GM18505 (cell line): ENCODE measurements at regions not wholly inside any gene's neighbourhood (a gene's known extent, or its start where the extent isn't known, plus 50 kb on each side); places are given as distances from the start of the nearest gene placed in this dataset.
"Not testable (repeated sequence)": the region's sequence is repeated elsewhere in the genome, so short reads cannot be mapped to it uniquely, and the experiment has no call there.

ENCODE experiments used
- ATAC-seq: cut with Tn5 transposase; IDR thresholded peaks from one replicate; pipeline ENCODE4 v1.9.1; 2021; ENCODE audit not compliant: unreplicated experiment
- POLR2A ChIP-seq: IDR thresholded peaks from 4 replicates; pipeline ENCODE4 v1.6.1; 2011; ENCODE audit warnings: borderline replicate concordance; ENCODE audit not compliant: insufficient read depth, insufficient read length; ENCODE audit errors: extremely low read depth

DNA sequence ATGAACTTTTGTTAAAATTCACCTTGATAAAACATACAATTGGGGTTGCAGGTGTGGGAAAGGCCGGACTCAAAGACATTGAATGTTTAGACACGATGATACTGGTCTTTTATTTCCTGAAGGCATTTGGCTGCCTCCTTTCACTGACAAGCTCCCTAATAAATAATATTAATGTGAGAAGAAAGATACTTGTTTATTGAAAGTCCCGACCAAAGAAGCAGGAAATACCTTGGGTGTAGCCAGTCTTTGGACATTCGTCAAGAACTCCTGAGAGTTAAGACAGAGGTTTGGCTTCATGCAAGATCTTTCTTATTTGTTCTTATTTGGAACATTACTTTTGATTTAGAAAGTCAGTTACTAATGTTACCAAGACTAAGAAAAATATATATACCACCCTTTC is 1133.8 kb upstream of the SEL1L start:
- ATAC-seq, result no peak
- no peak for TF ChIP-seq POLR2A

DNA sequence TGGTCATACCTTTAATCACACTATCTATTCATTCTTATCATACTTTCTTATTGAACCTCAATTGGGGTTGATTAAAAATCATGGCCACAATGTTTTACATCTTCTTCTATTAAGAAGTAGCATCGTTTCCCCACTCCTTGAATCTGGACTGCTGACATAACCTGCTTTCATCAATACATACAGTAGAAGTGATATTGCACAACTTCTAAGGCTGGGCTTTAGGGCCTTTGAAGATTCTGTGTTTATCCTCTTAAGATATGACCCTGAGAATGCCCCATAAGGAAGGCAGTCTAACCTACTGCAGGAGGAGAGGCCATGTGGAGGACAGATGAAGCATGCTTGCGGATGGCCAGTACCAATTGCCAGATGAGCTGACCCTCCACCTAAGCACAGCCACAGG is 1142.8 kb upstream of the SEL1L start:
- ATAC-seq, result no peak
- no peak for TF ChIP-seq POLR2A

DNA sequence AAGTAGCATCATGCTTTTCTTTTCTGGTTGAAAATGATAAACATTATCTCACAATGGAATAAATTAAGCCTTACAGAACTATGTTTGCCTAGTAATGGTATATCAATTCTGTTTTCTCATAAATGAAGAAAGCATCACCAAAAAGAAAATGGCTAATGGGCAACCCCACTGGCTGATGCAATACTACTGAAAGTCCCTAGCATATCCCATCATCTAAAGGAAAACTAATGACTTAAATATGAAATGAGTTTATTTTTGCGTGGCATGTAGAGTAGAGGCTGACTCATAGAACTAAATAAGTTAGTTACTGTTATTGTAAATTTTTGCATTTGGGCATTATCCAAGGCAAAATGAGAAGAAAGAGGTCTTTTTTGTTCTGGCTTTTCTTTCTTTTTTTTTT is 1156.3 kb upstream of the SEL1L start:
- TF ChIP-seq POLR2A, result no peak
- no peak for ATAC-seq

DNA sequence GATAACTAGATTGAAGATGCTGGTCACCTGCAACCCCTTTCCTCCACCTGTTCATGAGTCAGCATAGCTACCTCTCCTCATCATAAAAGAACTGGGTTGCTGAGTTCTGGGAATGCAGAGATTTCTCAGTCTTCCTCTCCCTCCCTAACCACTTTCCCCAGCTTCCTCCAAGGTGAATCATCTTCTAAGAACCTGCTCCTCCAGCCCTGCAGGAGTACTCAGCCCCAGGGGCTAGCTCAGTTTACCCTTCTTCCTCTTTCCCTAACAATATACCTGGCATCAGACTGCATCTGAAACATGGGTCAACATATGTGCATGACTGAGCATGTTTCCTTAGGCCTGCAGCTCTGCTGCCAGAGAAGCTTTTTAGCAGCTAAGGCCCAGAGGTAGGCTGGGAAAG is 1157.5 kb upstream of the SEL1L start:
- ATAC-seq, result not testable (repeated sequence)

DNA sequence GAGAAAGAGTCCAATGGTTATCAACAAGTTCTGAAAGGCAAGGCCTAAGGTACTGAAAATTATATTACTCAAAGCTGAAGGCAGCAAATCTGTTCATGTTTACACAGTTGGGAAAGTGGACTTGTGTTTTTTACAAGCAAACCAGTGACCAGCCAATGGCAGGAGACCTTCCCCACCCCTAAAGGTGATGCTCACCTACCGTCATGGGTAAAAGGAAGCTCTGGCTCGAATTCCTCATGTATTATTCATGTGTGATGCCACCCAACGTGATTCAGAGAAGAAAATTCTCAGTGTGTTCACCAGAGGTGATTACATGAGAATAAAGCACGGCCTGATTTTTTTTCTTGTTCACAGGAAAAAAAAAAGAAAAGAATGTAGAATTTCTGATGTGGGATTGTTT is 1161.2 kb upstream of the SEL1L start:
- TF ChIP-seq POLR2A, result no peak
- ATAC-seq, result no peak

DNA sequence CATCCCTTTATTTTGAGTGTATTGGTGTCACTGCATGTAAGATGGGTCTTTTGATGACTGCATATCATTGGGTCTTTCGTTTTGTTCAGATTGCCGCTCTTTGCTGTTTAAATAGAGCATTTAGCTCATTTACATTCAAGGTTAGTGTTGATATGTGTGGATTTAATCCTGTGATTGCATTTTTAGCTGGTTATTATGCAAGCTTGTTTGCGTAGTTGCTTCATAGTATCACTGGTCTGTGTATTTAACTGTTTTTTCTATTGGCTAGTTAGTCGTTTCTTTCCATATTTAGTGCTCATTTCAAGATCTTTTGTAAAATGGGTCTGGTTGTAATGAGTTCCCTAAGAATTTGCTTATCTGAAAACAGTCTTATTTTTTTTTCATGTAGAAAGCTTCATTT is 1170.6 kb upstream of the SEL1L start:
- no peak for ATAC-seq
- no peak for TF ChIP-seq POLR2A

DNA sequence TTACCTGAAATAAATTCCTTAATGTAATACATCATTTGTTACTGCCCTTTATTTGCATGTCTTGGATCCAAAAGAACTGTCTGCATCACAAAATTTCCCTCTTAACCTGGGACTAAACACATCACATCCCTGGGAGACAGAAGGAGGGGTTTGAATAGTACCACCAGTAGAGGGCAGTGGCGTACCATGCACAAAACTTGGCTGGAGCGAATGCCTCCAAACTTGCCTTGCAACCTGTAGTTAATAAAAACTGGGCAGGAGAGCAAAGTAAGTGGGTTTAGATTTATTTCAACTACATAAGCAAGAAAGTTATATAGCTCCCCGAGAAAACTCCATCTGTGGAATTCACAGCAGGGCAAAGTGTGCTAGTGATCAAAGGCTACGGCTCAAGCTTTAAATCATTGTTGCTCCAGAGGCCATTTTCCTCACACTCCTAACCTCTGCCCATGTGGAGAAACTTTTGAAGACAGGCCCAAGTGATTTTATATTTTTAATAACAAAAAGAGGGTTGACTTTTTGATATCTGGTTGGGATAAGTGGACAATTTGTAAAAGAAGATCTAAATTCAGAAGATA is 1176.7 kb upstream of the SEL1L start:
- no peak for TF ChIP-seq POLR2A
- peak; percentile 70 for ATAC-seq

DNA sequence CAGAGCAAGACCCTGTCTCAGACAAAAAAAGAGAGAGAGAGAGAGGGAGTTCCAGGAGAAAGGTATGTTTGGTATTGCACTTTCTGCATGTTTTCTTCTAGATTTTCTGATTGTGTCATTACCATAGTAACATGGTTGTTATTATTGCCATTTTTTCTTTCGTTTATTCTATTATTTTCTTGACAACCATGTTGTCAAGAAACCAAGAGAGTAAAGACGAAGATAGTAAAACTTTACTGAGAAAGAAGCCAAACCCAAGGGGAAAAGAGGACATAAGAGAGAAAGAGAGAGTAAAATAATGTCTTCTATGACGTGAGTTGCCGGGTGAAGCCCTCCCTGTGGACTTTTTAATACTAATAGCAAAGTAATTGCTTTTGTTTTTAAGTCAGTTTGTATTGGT is 1186.0 kb upstream of the SEL1L start:
- TF ChIP-seq POLR2A, result no peak
- no peak for ATAC-seq

DNA sequence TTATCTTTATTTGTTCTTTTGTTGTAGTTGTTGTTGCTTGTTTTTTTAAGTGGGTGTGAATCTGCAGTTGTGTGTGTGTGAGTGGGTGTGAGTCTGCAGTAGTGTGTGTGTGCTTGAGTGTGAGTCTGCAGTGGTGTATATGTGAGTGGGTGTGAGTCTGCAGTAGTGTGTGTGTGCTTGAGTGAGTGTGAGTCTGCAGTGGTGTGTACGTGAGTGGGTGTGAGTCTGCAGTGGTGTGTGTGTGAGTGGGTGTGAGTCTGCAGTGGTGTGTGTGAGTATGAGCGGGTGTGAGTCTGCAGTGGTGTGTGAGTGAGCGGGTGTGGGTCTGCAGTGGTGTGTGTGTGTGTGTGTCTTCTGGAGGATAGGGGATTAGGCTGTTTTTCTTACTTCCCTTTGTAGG is 1186.8 kb upstream of the SEL1L start:
- TF ChIP-seq POLR2A, result no peak
- no peak for ATAC-seq

DNA sequence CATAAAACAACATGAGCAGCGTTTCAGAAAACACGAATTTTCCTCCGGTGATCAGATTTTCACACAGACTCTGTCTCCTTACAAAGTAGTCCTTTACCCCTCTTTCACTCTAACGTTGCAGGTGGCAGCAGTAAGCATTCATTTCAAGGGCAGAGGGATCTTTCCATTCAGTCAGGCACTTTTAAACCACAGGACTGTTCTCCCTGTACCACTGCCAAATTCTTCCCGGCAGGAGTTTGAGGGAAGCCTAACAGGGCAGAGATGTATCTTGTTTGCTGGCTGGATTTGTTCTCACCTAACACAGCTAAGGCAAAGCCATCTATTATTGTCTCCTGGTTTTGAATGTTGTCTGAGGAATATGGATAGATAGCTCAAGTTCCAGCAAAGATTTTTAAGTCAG is 1187.3 kb upstream of the SEL1L start:
- no peak for ATAC-seq
- TF ChIP-seq POLR2A, result no peak

DNA sequence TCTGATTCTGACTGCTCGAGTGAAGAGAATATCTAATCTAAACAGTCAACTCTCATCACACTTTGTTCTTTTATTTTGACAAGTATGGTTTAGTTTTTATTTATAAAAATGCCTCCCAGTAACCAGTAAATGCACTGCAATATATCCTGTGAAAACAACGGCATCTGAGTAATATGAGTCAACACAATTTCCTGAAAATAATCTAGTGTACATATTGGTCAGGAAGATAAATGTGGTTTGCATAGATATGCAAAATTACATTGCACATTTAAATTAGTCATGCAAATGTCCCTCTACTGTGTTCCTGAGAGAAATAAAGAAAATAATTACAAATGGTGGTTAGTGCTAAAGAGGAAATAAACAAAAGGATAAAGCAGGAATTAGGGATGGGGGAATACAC is 1190.7 kb upstream of the SEL1L start:
- ATAC-seq, result no peak

DNA sequence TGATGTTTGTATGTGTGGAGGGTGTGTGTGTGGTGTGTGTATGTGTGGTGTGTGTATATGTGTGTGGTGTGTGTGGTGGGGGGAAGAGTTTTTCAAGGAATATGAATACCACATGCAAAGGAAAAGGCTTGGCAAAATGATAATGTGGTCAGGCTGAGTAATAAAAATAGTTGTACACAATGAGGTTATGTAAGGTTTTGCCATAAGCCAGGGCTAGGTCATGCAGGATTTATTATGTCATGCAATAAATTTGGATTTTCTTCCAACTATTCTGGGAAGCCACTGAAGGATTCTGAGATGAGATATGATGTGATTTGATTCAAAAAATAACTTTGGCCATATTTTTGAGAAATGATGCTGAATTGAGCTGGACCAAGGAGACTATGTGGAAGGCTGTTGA is 1191.6 kb upstream of the SEL1L start:
- ATAC-seq, result no peak
- TF ChIP-seq POLR2A, result no peak

More for the DNA sequence above, 1190.7 kb upstream of the SEL1L start:
- TF ChIP-seq POLR2A, result no peak

DNA sequence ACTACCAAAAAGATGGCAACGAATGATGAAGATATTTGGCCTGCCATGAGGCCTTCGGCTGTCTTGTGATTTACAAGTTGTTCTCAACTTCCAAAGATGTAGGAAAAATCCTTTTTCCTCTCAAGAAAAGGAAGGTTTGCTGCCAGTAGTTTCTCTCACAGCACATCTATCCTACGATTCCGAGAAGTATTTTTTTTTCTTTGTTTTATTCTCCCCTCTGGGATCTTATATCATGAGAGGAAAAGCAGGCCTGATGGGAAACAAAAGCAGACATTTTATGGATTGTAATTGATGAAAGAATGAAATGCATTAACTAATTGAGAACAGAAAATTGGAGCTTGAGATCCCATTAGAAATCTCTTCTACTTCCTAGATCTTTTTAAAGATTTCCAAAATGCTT is 1197.9 kb upstream of the SEL1L start:
- no peak for ATAC-seq

DNA sequence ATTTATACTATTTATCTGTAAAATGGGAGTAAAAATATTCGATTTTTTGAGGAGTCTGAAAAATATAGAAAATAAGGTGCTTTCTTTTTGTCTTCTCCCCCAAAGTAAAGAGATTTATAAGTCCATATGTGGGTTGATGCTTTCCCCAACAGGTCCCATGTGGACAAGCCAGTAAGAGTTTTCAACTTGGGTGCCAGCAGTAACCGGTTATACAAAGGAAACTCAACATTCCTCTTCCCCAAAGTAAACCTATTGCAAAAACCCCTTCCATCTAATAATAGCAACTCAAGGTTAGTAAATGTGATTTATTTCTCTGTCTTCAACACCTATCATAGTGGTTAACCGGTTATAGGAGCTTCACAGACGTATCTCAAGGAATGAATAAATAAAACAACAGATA is 1206.9 kb upstream of the SEL1L start:
- ATAC-seq, result no peak
- no peak for TF ChIP-seq POLR2A

More for the DNA sequence above, 1197.9 kb upstream of the SEL1L start:
- no peak for TF ChIP-seq POLR2A

DNA sequence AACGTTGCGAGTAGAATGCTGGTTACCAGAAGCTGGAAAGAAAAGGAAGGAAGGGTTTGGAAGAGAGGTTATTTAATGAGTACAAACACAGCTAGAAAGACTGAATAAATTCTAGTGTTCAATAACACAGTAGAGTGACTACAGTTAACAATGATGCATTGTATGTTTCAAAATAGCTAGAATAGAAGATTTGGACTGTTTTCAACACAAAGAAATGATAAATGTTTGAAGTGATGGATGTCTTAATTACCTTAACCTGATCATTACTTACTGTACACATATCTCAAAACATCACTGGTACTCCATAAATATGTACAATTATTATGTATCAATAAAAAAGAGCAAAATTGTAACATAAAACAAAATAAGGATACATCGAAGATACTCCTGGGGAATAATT is 1221.8 kb upstream of the SEL1L start:
- no peak for TF ChIP-seq POLR2A
- ATAC-seq, result no peak
